A549 (cell line): ENCODE measurements at regions not wholly inside any gene's neighbourhood (a gene's known extent, or its start where the extent isn't known, plus 50 kb on each side); places are given as distances from the start of the nearest gene placed in this dataset.

Experiments used
- EHMT2 ChIP-seq: fragments of 200-600 bp; sonication (generic); IDR thresholded peaks from 2 replicates; pipeline ENCODE4 v1.6.1; 2016; ENCODE audit warnings: antibody characterized with exemption, low read depth, mild to moderate bottlenecking, moderate library complexity
- ESRRA ChIP-seq: fragments of 150-350 bp; IDR thresholded peaks from 2 replicates; pipeline ENCODE4 v1.6.1; 2014; ENCODE audit warnings: mild to moderate bottlenecking, low read length, borderline replicate concordance
- POLR2A ChIP-seq: IDR thresholded peaks from 2 replicates; pipeline ENCODE4 v1.6.1; 2012; ENCODE audit warnings: mild to moderate bottlenecking, low read length
- TF ChIP-seq, protein P1 (sequence below): fragments of >200 bp; sonication (Bioruptor Twin); formaldehyde crosslinking; IDR thresholded peaks from 3 replicates; pipeline ENCODE4 v1.5.1; 2016
- TF ChIP-seq, protein P2 (sequence below): fragments of 450-650 bp; IDR thresholded peaks from 2 replicates; pipeline ENCODE4 v1.6.1; 2014; ENCODE audit warnings: antibody characterized with exemption
- TF ChIP-seq, protein P3 (sequence below): fragments of 200-600 bp; sonication (generic); IDR thresholded peaks from 2 replicates; pipeline ENCODE4 v1.6.1; 2016; ENCODE audit warnings: antibody characterized with exemption, mild to moderate bottlenecking, moderate library complexity
- TF ChIP-seq, protein P4 (sequence below): fragments of >200 bp; sonication (Bioruptor Twin); formaldehyde crosslinking; IDR thresholded peaks from 3 replicates; pipeline ENCODE4 v1.6.1; 2016
- TF ChIP-seq, protein P5 (sequence below): IDR thresholded peaks from 2 replicates; pipeline ENCODE4 v1.6.1; 2012

DNA sequence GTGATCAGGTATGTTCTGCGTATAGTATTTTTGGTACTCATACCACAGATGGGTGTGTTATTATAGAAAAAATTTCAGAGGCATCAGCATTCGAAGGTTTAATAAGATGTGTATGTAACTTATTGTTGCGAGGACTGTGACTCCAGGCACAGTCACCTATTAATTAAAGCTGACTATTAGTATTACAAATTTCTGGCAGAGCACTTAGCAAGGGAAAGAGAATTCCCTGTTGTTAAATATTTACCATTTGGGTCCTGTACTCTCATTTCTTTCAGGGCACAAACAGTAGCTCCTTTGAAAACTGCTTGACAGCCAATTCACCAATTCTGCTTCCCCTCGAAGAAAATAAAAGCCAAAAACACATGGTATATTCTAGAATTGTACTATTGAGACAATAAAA lies 653.8 kb downstream of the ELAVL2 start:
- TF ChIP-seq EHMT2 (no peak), ESRRA (no peak), POLR2A (no peak)
- TF ChIP-seq, protein P1, sequence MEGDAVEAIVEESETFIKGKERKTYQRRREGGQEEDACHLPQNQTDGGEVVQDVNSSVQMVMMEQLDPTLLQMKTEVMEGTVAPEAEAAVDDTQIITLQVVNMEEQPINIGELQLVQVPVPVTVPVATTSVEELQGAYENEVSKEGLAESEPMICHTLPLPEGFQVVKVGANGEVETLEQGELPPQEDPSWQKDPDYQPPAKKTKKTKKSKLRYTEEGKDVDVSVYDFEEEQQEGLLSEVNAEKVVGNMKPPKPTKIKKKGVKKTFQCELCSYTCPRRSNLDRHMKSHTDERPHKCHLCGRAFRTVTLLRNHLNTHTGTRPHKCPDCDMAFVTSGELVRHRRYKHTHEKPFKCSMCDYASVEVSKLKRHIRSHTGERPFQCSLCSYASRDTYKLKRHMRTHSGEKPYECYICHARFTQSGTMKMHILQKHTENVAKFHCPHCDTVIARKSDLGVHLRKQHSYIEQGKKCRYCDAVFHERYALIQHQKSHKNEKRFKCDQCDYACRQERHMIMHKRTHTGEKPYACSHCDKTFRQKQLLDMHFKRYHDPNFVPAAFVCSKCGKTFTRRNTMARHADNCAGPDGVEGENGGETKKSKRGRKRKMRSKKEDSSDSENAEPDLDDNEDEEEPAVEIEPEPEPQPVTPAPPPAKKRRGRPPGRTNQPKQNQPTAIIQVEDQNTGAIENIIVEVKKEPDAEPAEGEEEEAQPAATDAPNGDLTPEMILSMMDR = no peak
- TF ChIP-seq, protein P2, sequence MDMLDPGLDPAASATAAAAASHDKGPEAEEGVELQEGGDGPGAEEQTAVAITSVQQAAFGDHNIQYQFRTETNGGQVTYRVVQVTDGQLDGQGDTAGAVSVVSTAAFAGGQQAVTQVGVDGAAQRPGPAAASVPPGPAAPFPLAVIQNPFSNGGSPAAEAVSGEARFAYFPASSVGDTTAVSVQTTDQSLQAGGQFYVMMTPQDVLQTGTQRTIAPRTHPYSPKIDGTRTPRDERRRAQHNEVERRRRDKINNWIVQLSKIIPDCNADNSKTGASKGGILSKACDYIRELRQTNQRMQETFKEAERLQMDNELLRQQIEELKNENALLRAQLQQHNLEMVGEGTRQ = no peak
- TF ChIP-seq, protein P3, sequence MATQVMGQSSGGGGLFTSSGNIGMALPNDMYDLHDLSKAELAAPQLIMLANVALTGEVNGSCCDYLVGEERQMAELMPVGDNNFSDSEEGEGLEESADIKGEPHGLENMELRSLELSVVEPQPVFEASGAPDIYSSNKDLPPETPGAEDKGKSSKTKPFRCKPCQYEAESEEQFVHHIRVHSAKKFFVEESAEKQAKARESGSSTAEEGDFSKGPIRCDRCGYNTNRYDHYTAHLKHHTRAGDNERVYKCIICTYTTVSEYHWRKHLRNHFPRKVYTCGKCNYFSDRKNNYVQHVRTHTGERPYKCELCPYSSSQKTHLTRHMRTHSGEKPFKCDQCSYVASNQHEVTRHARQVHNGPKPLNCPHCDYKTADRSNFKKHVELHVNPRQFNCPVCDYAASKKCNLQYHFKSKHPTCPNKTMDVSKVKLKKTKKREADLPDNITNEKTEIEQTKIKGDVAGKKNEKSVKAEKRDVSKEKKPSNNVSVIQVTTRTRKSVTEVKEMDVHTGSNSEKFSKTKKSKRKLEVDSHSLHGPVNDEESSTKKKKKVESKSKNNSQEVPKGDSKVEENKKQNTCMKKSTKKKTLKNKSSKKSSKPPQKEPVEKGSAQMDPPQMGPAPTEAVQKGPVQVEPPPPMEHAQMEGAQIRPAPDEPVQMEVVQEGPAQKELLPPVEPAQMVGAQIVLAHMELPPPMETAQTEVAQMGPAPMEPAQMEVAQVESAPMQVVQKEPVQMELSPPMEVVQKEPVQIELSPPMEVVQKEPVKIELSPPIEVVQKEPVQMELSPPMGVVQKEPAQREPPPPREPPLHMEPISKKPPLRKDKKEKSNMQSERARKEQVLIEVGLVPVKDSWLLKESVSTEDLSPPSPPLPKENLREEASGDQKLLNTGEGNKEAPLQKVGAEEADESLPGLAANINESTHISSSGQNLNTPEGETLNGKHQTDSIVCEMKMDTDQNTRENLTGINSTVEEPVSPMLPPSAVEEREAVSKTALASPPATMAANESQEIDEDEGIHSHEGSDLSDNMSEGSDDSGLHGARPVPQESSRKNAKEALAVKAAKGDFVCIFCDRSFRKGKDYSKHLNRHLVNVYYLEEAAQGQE = no peak
- TF ChIP-seq, protein P4, sequence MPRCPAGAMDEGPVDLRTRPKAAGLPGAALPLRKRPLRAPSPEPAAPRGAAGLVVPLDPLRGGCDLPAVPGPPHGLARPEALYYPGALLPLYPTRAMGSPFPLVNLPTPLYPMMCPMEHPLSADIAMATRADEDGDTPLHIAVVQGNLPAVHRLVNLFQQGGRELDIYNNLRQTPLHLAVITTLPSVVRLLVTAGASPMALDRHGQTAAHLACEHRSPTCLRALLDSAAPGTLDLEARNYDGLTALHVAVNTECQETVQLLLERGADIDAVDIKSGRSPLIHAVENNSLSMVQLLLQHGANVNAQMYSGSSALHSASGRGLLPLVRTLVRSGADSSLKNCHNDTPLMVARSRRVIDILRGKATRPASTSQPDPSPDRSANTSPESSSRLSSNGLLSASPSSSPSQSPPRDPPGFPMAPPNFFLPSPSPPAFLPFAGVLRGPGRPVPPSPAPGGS = no peak
- TF ChIP-seq, protein P5, sequence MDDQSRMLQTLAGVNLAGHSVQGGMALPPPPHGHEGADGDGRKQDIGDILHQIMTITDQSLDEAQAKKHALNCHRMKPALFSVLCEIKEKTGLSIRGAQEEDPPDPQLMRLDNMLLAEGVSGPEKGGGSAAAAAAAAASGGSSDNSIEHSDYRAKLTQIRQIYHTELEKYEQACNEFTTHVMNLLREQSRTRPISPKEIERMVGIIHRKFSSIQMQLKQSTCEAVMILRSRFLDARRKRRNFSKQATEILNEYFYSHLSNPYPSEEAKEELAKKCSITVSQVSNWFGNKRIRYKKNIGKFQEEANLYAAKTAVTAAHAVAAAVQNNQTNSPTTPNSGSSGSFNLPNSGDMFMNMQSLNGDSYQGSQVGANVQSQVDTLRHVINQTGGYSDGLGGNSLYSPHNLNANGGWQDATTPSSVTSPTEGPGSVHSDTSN = no peak
